HepG2 (cell line): ENCODE measurements at regions not wholly inside any gene's neighbourhood (a gene's known extent, or its start where the extent isn't known, plus 50 kb on each side); places are given as distances from the start of the nearest gene placed in this dataset.

Experiments used
- ATAC-seq: fragments of 200-7000 bp; cut with Tn5 transposase; 3 replicates; pipeline ENCODE4 v1.9.1; 2020; ENCODE audit warnings: mild to moderate bottlenecking, moderate library complexity
- BruUV-seq: library from RNA; stranded (reverse); fragments of 400-500 nt; replicated peaks from 2 replicates; lab custom pipeline; 2021; lab: Mats Ljungman, UMichigan
- CTCF ChIA-PET: fragments of 300-600 bp; formaldehyde crosslinking; extraction: SDS; loops from one replicate; lab custom pipeline; 2021; ENCODE audit warnings: low total read pairs, inconsistent platforms, low intra/inter-chr PET ratio; lab: Yijun Ruan, JAX
- POLR2A ChIA-PET: fragments of 350-600 bp; sonication (Branson Sonifier 250); formaldehyde crosslinking; loops from one replicate; lab custom pipeline; 2020; ENCODE audit warnings: antibody characterized with exemption, inconsistent platforms; lab: Yijun Ruan, JAX
- DNase-seq: peaks from one replicate; pipeline ENCODE4 v3.0.0-alpha.2; 2015; ENCODE audit warnings: low spot score
- FAIRE-seq: peaks from 3 replicates; lab custom pipeline; 2011; peaks lifted over from hg19 to GRCh38; lab: Jason Lieb, UNC
- H2AFZ ChIP-seq: one replicate; pipeline ENCODE4 v1.6.1; 2011; ENCODE audit warnings: low read length, inconsistent platforms
- H3K27ac ChIP-seq: fragments of 300-600 bp; 3 replicates; pipeline ENCODE4 v1.8.0; 2011; ENCODE audit warnings: mixed run types, mild to moderate bottlenecking, mixed read lengths, low read length, inconsistent platforms; ENCODE audit not compliant: insufficient read depth; ENCODE audit errors: extremely low read length
- H3K27me3 ChIP-seq, 2 experiments: fragments of 200-600 bp in 1 of 2; 2 replicates in 1 of 2; 3 replicates in 1 of 2; pipeline versions ENCODE4 v1.6.0 to v1.8.0; 2011; ENCODE audit warnings: low read length in 2 of 2, mild to moderate bottlenecking in 2 of 2, moderate library complexity in 2 of 2, inconsistent platforms in 1 of 2; ENCODE audit not compliant: insufficient read depth in 2 of 2, control insufficient read depth in 1 of 2
- H3K36me3 ChIP-seq, 2 experiments: fragments of 200-600 bp in 1 of 2; replicated peaks in 1 of 2; 2 replicates in 1 of 2; 3 replicates in 1 of 2; pipeline versions ENCODE4 v1.5.1 to v1.8.0; 2011; ENCODE audit warnings: low read length in 2 of 2, inconsistent platforms in 1 of 2; ENCODE audit not compliant: insufficient read depth in 2 of 2, control insufficient read depth in 1 of 2
- H3K4me1 ChIP-seq: 2 replicates; pipeline ENCODE4 v1.5.1; 2012; ENCODE audit warnings: low read length, inconsistent platforms; ENCODE audit not compliant: insufficient read depth
- H3K4me2 ChIP-seq: 2 replicates; pipeline ENCODE4 v1.6.0; 2011; ENCODE audit warnings: low read depth, low read length, inconsistent platforms
- H3K4me3 ChIP-seq, 3 experiments: fragments of 200-600 bp in 1 of 3; sonication (generic), shearing (Covaris generic) in 1 of 3; replicated peaks in 1 of 3; 2 replicates each; pipeline ENCODE4 v1.5.1; 2011 to 2016; ENCODE audit warnings: low read length in 3 of 3, inconsistent platforms in 2 of 3, low read depth in 2 of 3, mild to moderate bottlenecking in 2 of 3, control low read depth in 1 of 3, mixed read lengths in 1 of 3; ENCODE audit not compliant: insufficient read depth in 1 of 3
- H3K79me2 ChIP-seq: one replicate; pipeline ENCODE4 v1.6.1; 2011; ENCODE audit warnings: low read length, inconsistent platforms; ENCODE audit not compliant: insufficient read depth
- H3K9ac ChIP-seq: 2 replicates; pipeline ENCODE4 v1.6.0; 2011; ENCODE audit warnings: mild to moderate bottlenecking, low read depth, low read length, inconsistent platforms; ENCODE audit not compliant: insufficient read depth
- H3K9me3 ChIP-seq: 2 replicates; pipeline ENCODE4 v1.5.1; 2012; ENCODE audit warnings: mild to moderate bottlenecking, low read length
- H4K20me1 ChIP-seq: 2 replicates; pipeline ENCODE4 v1.6.0; 2011; ENCODE audit warnings: inconsistent platforms, mild to moderate bottlenecking, low read length, moderate library complexity; ENCODE audit not compliant: insufficient read depth
- AKAP8 ChIP-seq: sonication (generic); formaldehyde crosslinking; IDR thresholded peaks from 2 replicates; pipeline ENCODE4 v1.5.1; 2020; ENCODE audit warnings: mild to moderate bottlenecking, missing genetic modification reagents
- CSRNP2 ChIP-seq: sonication (generic); formaldehyde crosslinking; conservative IDR thresholded peaks from 2 replicates; pipeline ENCODE4 v1.8.0; 2022; ENCODE audit warnings: low read depth, missing genetic modification reagents
- MYC ChIP-seq: sonication (generic); formaldehyde crosslinking; IDR thresholded peaks from 2 replicates; pipeline ENCODE4 v1.9.0; 2021; ENCODE audit warnings: missing genetic modification reagents, borderline replicate concordance
- NFE2L2 ChIP-seq: fragments of 150-350 bp; IDR thresholded peaks from 2 replicates; pipeline ENCODE4 v1.6.1; 2014; ENCODE audit warnings: low read length
- ZBTB44 ChIP-seq: sonication (generic); formaldehyde crosslinking; IDR thresholded peaks from 2 replicates; pipeline ENCODE4 v1.4.0; 2020; ENCODE audit warnings: missing genetic modification reagents
- ZBTB8A ChIP-seq: sonication (generic); formaldehyde crosslinking; IDR thresholded peaks from 2 replicates; pipeline ENCODE4 v1.4.0; 2020; ENCODE audit warnings: mild to moderate bottlenecking, low read depth, missing genetic modification reagents, borderline replicate concordance
- ZFP41 ChIP-seq: sonication (generic); formaldehyde crosslinking; IDR thresholded peaks from 2 replicates; pipeline ENCODE4 v1.4.0; 2020; ENCODE audit warnings: mild to moderate bottlenecking, missing genetic modification reagents, borderline replicate concordance
- ZNF598 ChIP-seq: sonication (generic); formaldehyde crosslinking; IDR thresholded peaks from 2 replicates; pipeline ENCODE4 v1.5.1; 2020; ENCODE audit warnings: mild to moderate bottlenecking, missing genetic modification reagents, borderline replicate concordance
- WGBS: methylation state at CpG from one replicate; pipeline ENCODE4 v1.1.6; 2017; ENCODE audit warnings: low lambda C conversion rate; 5-methylcytosine and 5-hydroxymethylcytosine counted together
- in situ Hi-C: cut with HindIII; loops from 2 replicates; pipeline ENCODE4 v1.10.0; 2017; ENCODE audit warnings: low pct_unique_long_range_greater_than_20kb; ENCODE audit not compliant: extremely low pct_ligation_motif_present
- intact Hi-C: fragments of 100-400 bp; cut with micrococcal nuclease; formaldehyde crosslinking; loops from one replicate; pipeline ENCODE4 v1.10.0; 2022; ENCODE audit not compliant: unreplicated experiment

- H3K9me3 ChIP-seq, result peaks cover 38% of the 10 kb centered on the region
- 57% methylated on average over 1 of the region's 1 CpG for WGBS
- no peaks in the 10 kb centered on the region for H3K79me2 ChIP-seq
- no peak overlapping the region for H3K4me2 ChIP-seq
- intact Hi-C loops, result loop anchor here (10.0 kb wide), 1 partner anchor 629 kb away; no protein-coding TSS in a partner anchor
- DNase-seq (no peak), FAIRE-seq (no peak), ATAC-seq (no peak)
- no peak overlapping the region for H3K4me3 ChIP-seq
- in situ Hi-C loops, result loop anchor here (25.0 kb wide), 2 partner anchors 141 to 441 kb away; no protein-coding TSS in a partner anchor
- no peaks in the 10 kb centered on the region for H3K36me3 ChIP-seq
- H3K4me1 ChIP-seq, result no peaks in the 10 kb centered on the region
- ChIA-PET POLR2A (no interaction called here), CTCF (interaction anchor here (2.4 kb wide), 1 partner anchor 34 kb away, joined by 8 read pairs; no protein-coding TSS in a partner anchor)
- no peaks in the 10 kb centered on the region for H4K20me1 ChIP-seq
- H3K9ac ChIP-seq, result no peak overlapping the region
- no peak overlapping the region for H3K27ac ChIP-seq
- no peaks in the 10 kb centered on the region for H3K27me3 ChIP-seq
- TF ChIP-seq ZFP41 (no peak), ZNF598 (CRISPR knock-in tag) (no peak), AKAP8 (CRISPR knock-in tag) (no peak), ZBTB8A (CRISPR knock-in tag) (no peak), NFE2L2 (peak; percentile 54), CSRNP2 (CRISPR knock-in tag) (no peak), ZBTB44 (CRISPR knock-in tag) (no peak), MYC (no peak)
- H2AFZ ChIP-seq, result no peak overlapping the region
- BruUV-seq, result no TSS peak
Observed at GRCh38 chr2:31696068-31696467, 115.3 kb upstream of the SRD5A2 start.
